GM19239 (cell line): ENCODE measurements at regions not wholly inside any gene's neighbourhood (a gene's known extent, or its start where the extent isn't known, plus 50 kb on each side); places are given as distances from the start of the nearest gene placed in this dataset.
"Not testable (repeated sequence)": the region's sequence is repeated elsewhere in the genome, so short reads cannot be mapped to it uniquely, and the experiment has no call there.

Source experiments
- DNase-seq: peaks from one replicate; pipeline ENCODE4 v3.0.0; 2011; ENCODE audit warnings: low spot score; ENCODE audit not compliant: insufficient read length
- FAIRE-seq: peaks from 2 replicates; lab custom pipeline; 2011; peaks lifted over from hg19 to GRCh38; lab: Jason Lieb, UNC

DNA sequence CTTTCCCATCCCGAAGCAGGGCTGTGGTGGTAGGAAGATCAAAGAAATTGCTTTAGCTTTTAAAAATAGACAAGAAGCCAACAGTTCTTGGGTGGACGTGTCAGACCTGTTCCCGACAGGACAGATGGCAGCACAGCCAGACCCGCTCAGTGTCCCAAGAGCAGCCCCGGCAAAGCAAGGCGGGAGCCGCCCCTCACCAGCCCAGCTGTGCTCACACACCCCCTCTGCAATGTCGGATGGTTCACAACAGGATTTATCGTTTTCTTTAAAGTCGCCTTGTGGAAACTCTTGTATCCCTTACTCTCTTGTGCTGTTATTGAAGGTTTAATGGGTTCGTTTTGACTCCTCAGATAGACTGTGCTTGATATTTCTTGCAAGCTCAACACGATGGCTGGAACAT is 302.4 kb downstream of the THBS2 start:
- FAIRE-seq (no peak), DNase-seq (no peak)

DNA sequence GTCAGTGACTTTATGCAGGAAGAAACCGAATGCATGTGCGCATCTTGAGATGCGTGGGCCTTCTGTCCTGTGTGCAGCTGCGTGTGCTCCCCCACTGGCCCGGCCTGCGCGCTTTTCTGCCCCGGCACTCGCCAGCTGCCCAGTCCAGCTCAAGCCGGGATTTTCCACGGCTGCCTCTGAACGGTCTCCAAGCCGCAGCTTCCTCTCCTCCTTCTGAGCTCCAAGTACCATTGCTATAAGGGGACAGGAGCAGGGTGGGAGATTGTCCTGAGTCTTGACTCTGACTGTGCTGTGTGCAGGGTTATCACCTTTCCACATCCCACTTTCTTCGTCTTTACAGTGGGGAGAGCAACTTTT is 302.8 kb downstream of the THBS2 start:
- DNase-seq = no peak
- FAIRE-seq = no peak

GRCh38 chr6:168949981-168950857 is 303.4 kb downstream of the THBS2 start:
- no peak for FAIRE-seq
- no peak for DNase-seq

DNA sequence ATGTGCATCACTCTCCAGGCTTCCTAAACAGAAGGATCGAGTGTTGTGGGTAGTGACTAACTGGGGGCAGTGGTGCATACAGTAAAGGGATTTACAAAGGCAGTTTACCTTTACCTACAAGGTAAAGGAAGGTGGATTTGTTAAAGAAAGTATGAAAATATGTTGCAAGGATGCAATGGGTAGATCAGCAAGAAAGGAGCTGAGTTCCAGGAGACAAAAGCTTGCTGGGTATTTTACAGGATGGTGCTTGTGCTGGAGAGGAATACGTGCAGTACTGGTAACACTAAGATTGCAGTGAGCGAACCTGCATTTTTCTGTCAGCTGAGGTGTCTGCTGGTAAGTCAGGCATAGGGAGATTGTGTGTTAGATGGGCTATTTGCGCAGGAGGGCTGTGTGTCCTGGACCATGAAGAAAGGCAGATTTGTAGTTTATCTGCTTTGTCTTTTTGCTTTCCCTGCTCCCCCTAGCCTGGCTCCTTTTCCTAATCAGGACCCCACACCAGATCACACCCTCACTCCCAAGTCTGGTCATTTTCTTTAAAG is 304.6 kb downstream of the THBS2 start:
- no peak for FAIRE-seq

GRCh38 chr6:168948002-168948401 is 305.6 kb downstream of the THBS2 start:
- DNase-seq (no peak), FAIRE-seq (no peak)

More for the DNA sequence above, 304.6 kb downstream of the THBS2 start:
- no peak for DNase-seq

- DNase-seq = no peak
- FAIRE-seq = no peak
Measured at GRCh38 chr6:168943231-168943905, 310.3 kb downstream of the THBS2 start.

DNA sequence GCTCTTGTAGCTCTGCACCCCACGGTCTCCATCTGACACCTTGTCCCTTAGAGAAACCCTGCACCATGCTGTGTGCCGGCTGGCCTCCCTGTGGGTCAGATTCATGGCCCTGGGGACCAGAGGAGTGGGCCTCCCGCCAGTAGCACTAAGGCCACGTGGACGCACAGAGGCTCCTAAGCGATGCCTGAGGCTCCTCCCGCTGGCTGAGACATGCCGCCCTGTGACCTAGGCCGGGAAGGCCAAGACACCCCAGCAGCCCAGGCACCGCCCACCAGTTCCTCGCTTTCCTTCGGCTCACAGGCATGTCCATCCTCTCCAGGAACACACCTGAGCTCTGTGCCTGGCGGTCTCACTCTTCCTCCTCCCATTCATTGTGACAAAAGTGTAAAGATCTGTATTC is 311.0 kb downstream of the THBS2 start:
- FAIRE-seq (no peak), DNase-seq (no peak)

DNA sequence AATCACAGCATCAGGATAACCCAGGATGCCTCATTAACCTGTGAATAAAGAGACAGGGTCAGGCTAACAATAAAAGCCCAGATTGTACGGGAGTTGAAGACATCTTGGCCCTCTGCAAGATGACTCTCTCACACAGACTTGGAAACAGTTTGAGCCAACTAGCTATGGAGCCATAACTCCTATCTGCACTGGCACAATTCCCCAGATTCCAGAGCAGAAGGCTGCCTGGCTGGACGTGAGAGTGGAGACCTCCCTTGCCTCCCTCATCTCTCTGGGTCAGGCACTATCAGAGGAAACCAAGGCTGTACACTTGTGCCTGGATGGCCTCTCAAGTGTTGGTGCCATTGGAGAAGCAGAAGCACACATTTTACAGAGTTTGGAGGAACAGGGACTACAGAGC is 312.6 kb downstream of the THBS2 start:
- DNase-seq = no peak
- FAIRE-seq = no peak

DNA sequence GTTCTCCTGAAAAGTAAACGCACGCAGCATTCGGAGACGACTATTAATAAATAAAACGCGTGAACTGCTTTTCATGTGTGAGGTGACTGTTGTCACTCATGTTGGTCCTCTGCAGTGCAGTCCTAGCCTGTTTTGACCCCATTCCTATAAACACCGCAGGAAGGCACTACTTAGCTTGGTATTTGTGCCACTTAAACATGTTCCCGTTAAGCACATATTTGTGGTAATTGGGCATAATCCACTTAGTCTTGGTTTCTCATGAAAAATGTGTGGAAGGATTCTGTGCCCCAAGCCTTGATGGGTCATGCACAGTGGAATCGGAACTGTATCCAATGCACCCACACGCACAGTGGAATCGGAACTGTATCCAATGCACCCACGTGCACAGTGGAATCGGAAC is 313.9 kb downstream of the THBS2 start:
- FAIRE-seq = no peak
- DNase-seq = no peak

DNA sequence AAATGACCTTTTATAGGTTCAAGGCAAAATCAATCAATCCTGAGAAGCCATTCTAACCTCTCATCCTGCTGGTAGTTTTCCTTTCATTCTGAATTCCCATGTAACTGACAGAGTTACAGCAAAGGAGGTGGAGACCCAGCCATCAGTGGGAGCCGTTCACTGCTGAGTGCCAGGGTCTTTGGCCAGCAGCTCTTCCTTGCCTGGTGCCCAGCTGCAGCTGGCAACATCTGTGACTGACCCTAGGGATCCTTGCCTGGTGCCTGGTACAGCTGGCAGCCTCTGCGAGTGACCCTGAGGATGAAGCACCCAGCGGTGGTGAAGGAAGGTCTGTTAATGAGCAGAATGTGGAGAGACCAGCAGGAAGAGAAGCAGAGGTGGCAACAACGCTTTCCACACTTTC is 314.6 kb downstream of the THBS2 start:
- FAIRE-seq = no peak
- no peak for DNase-seq

- DNase-seq = no peak
- FAIRE-seq = no peak
Measured at GRCh38 chr6:168938546-168938945, 315.1 kb downstream of the THBS2 start.

DNA sequence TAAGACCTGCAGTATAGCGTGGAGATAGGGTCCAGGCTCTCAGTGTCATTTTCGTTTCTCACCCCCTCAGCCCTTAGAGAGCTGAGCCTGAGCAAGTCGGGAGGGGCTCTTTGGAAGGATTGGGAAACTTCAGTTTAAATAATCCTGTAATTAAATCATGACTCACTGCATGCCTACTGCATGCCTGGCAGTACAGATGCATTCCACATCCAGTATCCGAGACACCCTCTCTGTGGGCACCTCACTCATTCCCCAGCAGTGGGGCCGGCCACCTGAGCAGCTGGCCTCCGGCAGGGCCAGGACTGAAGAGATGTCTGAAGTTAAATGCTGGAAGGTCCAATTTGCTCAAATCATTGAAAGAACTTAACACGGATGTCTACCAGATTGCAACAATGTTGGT is 316.6 kb downstream of the THBS2 start:
- DNase-seq (no peak), FAIRE-seq (no peak)

DNA sequence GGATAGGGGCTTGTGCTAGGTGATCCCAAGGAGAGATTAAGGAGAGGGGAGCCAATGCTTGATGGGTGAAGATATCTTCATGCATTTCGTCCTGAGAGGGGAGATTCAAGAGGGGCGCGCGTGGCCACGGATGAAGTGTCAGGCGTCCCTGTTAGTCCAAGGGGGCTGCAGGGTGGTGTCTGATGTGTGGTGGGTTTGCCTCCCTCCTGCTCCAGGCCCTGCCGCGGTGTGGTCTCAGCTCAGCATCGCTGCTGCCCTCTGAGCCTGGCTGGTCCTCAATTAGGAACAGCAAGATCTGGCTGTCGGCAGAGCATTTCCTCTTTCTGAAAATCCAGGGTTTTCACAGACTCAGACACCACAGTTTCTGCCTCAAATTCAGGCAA is 318.0 kb downstream of the THBS2 start:
- no peak for DNase-seq
- FAIRE-seq = no peak

DNA sequence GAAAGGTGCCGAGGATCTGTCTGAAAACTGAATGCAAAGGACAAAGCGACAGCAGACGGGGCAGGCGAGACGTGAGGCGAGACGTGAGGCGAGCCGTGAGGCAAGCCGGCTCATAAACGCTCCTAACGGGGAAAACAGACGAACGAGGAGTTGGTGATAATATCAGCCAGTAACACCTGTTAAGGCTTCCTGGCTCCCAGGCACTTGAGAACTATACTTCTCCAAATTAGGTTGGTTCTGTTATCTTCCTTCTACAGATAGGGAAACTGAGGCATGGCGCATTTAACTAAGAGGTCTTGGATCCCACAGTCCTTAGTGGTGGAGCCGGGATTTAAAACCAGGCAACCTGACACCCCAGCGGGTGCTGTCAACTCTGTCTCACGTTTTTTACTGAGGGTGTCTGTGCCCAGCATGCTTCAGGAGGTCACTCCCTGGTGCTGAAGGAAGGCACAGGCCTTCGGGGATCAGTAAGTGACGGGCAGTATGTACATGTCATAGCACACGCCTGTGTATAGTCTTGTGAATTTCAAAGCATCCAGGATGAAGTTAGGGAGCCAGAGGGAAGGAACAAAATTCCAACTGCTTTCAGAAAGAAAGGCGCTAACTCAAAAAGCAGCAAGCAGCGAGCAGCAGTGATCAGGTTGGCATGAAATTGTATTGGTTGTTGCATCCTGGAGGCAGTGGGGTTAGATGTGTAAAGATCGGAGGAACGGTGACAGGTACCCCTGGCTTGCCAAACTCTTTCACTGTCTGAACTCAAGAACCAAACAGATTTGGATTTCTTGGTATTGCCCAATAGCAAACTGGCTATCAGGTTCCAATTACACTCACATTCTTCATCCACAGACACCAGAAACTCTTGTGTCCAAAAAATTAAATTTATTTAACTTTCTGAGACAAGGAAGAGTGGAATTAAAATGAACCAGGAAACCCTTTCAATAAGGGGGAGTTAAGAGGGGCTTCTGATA is 318.7 kb downstream of the THBS2 start:
- no peak for DNase-seq
- FAIRE-seq = no peak

- FAIRE-seq, DNase-seq: not testable (repeated sequence)
Measured at GRCh38 chr6:168932171-168932570, 321.5 kb downstream of the THBS2 start.

DNA sequence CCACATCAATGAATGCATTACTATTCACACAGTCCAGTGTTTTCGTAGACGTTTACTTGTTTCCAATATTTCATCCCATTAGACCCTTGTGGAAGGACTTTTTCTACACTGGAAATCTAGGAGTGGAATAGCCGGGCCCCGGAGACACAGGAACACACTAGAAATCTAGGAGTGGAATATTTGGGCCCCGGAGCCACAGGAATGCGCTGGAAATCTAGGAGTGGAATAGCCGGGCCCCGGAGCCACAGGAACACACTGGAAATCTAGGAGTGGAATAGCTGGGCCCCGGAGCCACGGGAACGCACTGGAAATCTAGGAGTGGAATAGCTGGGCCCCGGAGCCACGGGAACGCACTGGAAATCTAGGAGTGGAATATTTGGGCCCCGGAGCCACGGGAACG is 322.6 kb downstream of the THBS2 start:
- not testable (repeated sequence) for DNase-seq, FAIRE-seq

- FAIRE-seq = no peak
- no peak for DNase-seq
Measured at GRCh38 chr6:168929871-168930450, 323.7 kb downstream of the THBS2 start.

GRCh38 chr6:168928012-168928411 is 325.6 kb downstream of the THBS2 start:
- no peak for DNase-seq
- FAIRE-seq = no peak

DNA sequence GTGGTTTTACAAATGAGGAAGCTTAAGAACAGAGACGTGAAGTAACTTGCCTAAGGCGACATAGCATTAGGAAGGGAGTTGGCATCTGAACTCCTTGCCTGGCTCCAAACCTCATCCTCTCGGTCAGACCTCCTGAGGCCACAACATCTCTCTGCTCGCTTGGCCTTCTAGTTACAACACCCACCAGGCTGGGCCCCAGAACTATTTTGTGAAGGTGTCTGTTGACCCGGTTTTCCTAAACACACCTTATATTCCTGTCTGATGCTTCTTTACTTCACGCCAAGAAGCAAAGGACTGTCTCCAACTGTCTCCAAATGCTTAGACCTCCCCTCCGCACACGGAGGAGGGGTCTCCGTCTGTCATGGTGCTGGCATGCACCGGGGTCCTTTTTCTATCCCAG is 326.6 kb downstream of the THBS2 start:
- no peak for FAIRE-seq
- no peak for DNase-seq

GRCh38 chr6:168926306-168926705 is 327.3 kb downstream of the THBS2 start:
- DNase-seq (no peak), FAIRE-seq (no peak)
